HEK293T (cell line): ENCODE measurements at regions not wholly inside any gene's neighbourhood (a gene's known extent, or its start where the extent isn't known, plus 50 kb on each side); places are given as distances from the start of the nearest gene placed in this dataset.

Experiments
- FOXK2 ChIP-seq: fragments of 450-650 bp; IDR thresholded peaks from 2 replicates; pipeline ENCODE4 v1.6.1; 2016; ENCODE audit warnings: mild to moderate bottlenecking
- HDGF ChIP-seq: fragments of 450-650 bp; IDR thresholded peaks from 2 replicates; pipeline ENCODE4 v1.6.1; 2017; ENCODE audit warnings: antibody characterized with exemption, borderline replicate concordance
- L3MBTL2 ChIP-seq: fragments of 450-650 bp; conservative IDR thresholded peaks from 2 replicates; pipeline ENCODE4 v1.6.1; 2016; ENCODE audit warnings: mild to moderate bottlenecking
- PKNOX1 ChIP-seq: fragments of 450-650 bp; IDR thresholded peaks from 2 replicates; pipeline ENCODE4 v1.6.1; 2016
- SP1 ChIP-seq: fragments of 450-650 bp; IDR thresholded peaks from 2 replicates; pipeline ENCODE4 v1.6.1; 2017
- SUZ12 ChIP-seq: fragments of 450-650 bp; IDR thresholded peaks from 2 replicates; pipeline ENCODE4 v1.6.1; 2016; ENCODE audit warnings: mild to moderate bottlenecking

- TF ChIP-seq FOXK2 (no peak), PKNOX1 (no peak), L3MBTL2 (no peak), SP1 (no peak), HDGF (no peak), SUZ12 (no peak)
Observed at GRCh38 chr2:145137901-145138300, 618.0 kb upstream of the ZEB2 start.
